ENCODE measurements at regions not wholly inside any gene's neighbourhood (a gene's known extent, or its start where the extent isn't known, plus 50 kb on each side); places are given as distances from the start of the nearest gene placed in this dataset.

DNA sequence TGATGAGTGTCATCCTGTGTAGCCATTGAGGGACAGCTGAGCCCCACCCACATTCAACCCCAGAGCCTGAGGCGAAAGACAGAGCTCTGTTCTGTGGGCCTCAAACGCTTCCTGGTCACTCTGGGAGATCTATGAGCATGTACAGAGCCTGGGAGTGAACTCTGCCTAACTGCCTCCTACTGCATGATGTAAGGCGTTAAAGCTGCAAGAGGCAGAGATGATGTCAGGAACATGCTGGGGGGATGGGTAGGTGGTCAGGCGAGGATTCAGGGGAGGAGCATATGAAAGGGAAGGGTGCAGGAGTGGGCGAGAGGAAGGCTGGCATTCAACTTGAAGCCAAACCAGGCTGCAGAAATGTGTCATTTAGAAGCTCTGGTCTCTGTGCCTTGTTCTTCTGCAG, 181.0 kb downstream of the TFCP2L1 start:
- Mint-ChIP-seq H3K36me3 (no peaks in the 10 kb centered on the region), H3K27ac (no peak overlapping the region), H3K4me3 (no peak overlapping the region), H3K4me1 (peaks cover 6% of the 10 kb centered on the region; the same call in 1 of the 2 replicates), H3K9me3 (no peaks in the 10 kb centered on the region), H3K27me3 (ENCODE audit: low read depth) (peaks cover 8% of the 10 kb centered on the region)
- CTCF ChIA-PET: interaction anchor here (0.5 to 2.3 kb wide), 5 partner anchors 9 to 418 kb away, joined by 3 to 12 read pairs (median 7); no protein-coding TSS in a partner anchor
- POLR2A ChIA-PET: no interaction called here
- TF ChIP-seq FOXK1 (CRISPR knock-in tag; IDR thresholded peaks at IDR 0.05) (no peak), FOXP1 (CRISPR knock-in tag; IDR thresholded peaks at IDR 0.05; ENCODE audit: borderline replicate concordance) (no peak), ARID4B (CRISPR knock-in tag; IDR thresholded peaks at IDR 0.05; ENCODE audit: borderline replicate concordance) (no peak), MLX (CRISPR knock-in tag; IDR thresholded peaks at IDR 0.05) (no peak), SP1 (CRISPR knock-in tag; conservative IDR thresholded peaks at IDR 0.05) (no peak), E2F5 (CRISPR knock-in tag; IDR thresholded peaks at IDR 0.05) (no peak), ZNF232 (CRISPR knock-in tag; IDR thresholded peaks at IDR 0.05) (no peak), TEAD1 (CRISPR knock-in tag; IDR thresholded peaks at IDR 0.05) (no peak), NFATC4 (CRISPR knock-in tag; IDR thresholded peaks at IDR 0.05) (no peak), CBFB (CRISPR knock-in tag; IDR thresholded peaks at IDR 0.05; ENCODE audit: low read depth) (no peak), ZBTB21 (CRISPR knock-in tag; IDR thresholded peaks at IDR 0.05; ENCODE audit: borderline replicate concordance) (no peak), NR1H2 (CRISPR knock-in tag; IDR thresholded peaks at IDR 0.05) (no peak), ESRRA (CRISPR knock-in tag; IDR thresholded peaks at IDR 0.05; ENCODE audit: borderline replicate concordance) (no peak), PRRX2 (CRISPR knock-in tag; IDR thresholded peaks at IDR 0.05) (no peak), IRF2 (CRISPR knock-in tag; IDR thresholded peaks at IDR 0.05; ENCODE audit: borderline replicate concordance, low read depth) (no peak)
- TF ChIP-seq, protein P1, sequence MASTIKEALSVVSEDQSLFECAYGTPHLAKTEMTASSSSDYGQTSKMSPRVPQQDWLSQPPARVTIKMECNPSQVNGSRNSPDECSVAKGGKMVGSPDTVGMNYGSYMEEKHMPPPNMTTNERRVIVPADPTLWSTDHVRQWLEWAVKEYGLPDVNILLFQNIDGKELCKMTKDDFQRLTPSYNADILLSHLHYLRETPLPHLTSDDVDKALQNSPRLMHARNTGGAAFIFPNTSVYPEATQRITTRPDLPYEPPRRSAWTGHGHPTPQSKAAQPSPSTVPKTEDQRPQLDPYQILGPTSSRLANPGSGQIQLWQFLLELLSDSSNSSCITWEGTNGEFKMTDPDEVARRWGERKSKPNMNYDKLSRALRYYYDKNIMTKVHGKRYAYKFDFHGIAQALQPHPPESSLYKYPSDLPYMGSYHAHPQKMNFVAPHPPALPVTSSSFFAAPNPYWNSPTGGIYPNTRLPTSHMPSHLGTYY (CRISPR knock-in tag; IDR thresholded peaks at IDR 0.05): no peak
- TF ChIP-seq, protein P2, sequence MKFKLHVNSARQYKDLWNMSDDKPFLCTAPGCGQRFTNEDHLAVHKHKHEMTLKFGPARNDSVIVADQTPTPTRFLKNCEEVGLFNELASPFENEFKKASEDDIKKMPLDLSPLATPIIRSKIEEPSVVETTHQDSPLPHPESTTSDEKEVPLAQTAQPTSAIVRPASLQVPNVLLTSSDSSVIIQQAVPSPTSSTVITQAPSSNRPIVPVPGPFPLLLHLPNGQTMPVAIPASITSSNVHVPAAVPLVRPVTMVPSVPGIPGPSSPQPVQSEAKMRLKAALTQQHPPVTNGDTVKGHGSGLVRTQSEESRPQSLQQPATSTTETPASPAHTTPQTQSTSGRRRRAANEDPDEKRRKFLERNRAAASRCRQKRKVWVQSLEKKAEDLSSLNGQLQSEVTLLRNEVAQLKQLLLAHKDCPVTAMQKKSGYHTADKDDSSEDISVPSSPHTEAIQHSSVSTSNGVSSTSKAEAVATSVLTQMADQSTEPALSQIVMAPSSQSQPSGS (CRISPR knock-in tag; IDR thresholded peaks at IDR 0.05; ENCODE audit: borderline replicate concordance, low read depth): no peak
- TF ChIP-seq, protein P3, sequence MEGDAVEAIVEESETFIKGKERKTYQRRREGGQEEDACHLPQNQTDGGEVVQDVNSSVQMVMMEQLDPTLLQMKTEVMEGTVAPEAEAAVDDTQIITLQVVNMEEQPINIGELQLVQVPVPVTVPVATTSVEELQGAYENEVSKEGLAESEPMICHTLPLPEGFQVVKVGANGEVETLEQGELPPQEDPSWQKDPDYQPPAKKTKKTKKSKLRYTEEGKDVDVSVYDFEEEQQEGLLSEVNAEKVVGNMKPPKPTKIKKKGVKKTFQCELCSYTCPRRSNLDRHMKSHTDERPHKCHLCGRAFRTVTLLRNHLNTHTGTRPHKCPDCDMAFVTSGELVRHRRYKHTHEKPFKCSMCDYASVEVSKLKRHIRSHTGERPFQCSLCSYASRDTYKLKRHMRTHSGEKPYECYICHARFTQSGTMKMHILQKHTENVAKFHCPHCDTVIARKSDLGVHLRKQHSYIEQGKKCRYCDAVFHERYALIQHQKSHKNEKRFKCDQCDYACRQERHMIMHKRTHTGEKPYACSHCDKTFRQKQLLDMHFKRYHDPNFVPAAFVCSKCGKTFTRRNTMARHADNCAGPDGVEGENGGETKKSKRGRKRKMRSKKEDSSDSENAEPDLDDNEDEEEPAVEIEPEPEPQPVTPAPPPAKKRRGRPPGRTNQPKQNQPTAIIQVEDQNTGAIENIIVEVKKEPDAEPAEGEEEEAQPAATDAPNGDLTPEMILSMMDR (IDR thresholded peaks at IDR 0.05): no peak
- DNase-seq (ENCODE audit: low spot score) (no peak), ATAC-seq (no peak)
